ENCODE measurements at regions not wholly inside any gene's neighbourhood (a gene's known extent, or its start where the extent isn't known, plus 50 kb on each side); places are given as distances from the start of the nearest gene placed in this dataset.

DNA sequence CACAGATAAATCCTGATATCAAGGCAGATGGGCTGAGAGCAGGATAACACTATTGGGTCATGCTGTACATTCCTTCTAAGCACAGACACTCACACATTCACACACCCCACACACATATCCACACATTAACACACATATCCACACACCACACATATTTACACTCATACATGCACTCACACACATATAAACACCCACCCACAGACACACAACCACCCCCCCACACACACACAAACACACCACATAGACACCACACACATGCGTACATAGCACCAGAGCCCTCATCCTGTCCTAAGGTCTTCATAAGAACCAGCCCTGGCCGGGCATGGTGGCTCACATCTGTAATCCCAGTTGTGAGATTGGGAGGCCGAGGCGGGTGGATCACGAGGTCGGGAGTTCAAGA, 322.3 kb upstream of the ADCY2 start:
- TF ChIP-seq, protein P1, sequence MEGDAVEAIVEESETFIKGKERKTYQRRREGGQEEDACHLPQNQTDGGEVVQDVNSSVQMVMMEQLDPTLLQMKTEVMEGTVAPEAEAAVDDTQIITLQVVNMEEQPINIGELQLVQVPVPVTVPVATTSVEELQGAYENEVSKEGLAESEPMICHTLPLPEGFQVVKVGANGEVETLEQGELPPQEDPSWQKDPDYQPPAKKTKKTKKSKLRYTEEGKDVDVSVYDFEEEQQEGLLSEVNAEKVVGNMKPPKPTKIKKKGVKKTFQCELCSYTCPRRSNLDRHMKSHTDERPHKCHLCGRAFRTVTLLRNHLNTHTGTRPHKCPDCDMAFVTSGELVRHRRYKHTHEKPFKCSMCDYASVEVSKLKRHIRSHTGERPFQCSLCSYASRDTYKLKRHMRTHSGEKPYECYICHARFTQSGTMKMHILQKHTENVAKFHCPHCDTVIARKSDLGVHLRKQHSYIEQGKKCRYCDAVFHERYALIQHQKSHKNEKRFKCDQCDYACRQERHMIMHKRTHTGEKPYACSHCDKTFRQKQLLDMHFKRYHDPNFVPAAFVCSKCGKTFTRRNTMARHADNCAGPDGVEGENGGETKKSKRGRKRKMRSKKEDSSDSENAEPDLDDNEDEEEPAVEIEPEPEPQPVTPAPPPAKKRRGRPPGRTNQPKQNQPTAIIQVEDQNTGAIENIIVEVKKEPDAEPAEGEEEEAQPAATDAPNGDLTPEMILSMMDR (IDR thresholded peaks at IDR 0.05) = no peak

DNA sequence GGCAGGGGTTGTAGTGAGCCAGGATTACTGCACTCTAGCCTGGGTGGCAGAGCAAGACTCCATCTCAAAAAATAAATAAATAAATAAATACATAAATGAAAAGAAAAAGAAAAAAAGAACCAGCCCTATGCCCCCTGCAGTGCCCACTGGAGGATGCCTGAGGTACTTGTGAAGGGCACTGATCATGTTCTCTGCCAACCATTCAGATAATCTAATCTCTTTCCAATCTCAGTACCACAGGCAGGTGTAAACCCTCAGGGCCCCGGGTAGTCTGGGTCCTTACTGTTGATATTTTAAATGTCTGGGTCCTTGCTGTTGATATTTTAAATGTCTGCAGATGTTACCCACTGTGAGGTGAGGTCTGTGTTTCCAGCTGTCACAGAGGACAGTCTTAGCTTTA, 321.8 kb upstream of the ADCY2 start:
- TF ChIP-seq, protein P1 (IDR thresholded peaks at IDR 0.05) = no peak

DNA sequence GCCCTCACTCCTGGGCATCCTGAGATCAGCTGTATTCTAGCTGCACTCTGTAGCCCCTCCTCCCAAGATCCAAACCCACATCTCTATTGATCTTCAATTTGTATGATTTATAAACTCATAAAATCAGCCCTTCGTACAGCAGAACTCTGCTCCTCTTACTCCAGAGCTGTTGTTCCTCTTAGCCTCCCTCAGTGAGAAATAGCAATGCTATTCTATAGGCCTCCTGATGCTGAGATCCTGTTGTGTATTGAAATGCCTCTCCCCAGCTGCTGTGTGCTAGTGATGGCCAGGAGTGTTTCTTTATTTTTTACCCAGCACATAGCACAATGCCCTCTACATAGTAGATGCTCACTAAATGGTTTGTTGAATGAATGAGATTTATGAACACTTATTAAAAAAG, 320.5 kb upstream of the ADCY2 start:
- TF ChIP-seq, protein P1 (IDR thresholded peaks at IDR 0.05) = no peak

DNA sequence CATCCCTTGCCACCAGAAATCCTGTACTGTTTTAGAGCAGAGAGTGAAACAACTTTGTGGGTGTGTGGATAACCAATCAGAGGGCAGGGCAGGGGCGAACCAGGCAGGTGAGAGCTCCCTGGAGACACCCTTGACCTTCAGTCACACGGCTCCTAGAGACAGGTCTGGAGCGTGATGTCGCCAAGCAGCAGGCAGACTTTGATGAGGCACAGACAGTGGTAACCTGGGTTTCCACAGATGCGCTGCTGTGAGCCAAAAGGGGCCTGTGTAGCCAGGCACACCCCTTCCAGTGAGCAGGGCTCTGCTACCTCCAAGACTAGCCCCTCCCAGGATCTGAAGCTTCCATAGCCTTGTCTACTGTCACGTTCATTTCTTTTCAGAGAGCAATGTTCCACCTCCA, 317.8 kb upstream of the ADCY2 start:
- TF ChIP-seq, protein P1 (IDR thresholded peaks at IDR 0.05) = no peak

DNA sequence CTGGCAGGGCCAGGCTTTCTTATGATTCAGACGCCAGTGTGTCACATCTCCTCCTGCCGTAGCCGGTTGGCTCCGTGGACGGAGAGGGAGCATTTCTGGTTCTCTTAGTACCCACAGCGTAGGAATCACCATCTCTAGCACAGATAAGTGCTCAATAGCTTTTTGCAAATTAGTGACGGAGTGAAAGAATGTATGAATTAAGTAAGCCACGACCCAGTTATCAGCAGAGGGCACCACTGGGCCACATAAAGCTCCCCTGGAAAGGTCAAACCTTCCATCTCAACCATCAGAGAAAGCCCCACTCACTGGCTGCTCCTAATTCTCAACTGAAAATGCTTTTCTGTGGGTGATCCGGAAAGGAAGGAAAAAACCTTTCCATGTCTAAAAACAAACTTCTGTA, 317.0 kb upstream of the ADCY2 start:
- TF ChIP-seq, protein P1 (IDR thresholded peaks at IDR 0.05) = peak; percentile 14; the same call in 1 of the 2 replicates

DNA sequence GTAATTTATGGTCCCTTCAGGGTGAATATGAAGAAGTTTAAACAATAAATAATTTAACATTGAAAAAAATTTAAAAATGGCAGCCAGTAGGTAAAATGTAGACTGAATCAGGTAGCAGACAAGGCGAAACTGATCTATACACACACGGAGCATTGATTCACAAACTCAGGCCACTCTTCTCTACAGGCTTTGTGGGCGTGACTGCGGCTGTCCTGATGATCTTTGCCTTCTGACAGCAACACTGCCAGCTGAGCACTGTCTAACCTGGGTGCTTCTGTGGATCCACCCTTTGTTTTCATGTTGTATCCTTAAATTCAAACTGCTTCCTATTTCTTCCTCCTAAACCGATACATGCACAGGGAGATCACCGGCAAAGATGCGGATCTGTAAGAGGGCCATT, 315.4 kb upstream of the ADCY2 start:
- TF ChIP-seq, protein P1 (IDR thresholded peaks at IDR 0.05) = no peak

DNA sequence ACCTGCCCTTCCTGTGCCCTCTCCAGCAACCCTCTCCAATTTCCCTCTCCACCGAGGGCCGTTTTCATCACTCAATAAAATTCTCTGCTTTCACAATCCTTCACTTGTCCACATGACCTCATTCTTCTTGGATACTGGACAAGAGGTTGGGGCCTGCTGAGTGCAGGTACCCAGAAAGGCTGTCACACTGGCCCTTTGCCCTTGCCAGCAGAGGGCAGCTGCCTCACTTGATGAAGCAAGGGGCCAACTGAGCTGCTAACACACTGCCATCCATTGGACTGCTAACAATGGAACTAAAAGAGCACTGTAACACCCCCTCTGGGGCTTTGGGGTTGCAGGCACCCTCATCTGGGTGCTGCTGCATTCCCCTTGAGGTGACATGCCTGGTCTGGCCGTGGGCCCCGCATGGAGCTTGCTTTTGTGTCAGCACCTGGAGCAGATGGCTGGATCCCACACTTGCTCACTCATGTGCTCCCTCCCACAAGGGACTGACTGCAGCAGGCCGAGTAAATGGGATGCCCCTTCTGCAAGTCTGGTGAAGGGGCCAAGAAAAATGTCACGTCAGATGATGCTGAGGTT, 308.1 kb upstream of the ADCY2 start:
- TF ChIP-seq, protein P1 (IDR thresholded peaks at IDR 0.05) = no peak

DNA sequence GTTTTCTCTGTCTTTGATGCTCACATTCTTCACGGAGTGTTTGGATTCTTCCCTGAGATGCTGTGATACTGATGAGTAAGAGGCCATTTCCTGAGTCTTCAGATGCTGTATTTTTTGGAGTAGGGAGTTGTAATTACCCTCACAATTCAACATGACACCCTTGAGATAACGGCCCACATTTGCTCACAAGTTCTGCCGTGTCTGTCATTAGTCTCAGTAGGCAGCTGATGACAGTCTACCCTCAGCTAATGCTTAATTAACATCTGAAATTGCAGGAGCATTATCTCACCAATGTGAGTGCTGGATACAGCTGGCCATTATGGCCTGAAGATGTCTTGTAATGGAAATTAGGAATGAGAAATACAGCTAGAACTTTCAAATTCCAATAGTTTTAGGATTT, 307.1 kb upstream of the ADCY2 start:
- TF ChIP-seq, protein P1 (IDR thresholded peaks at IDR 0.05) = no peak

Measured in LNCAP (cell line).